ENCODE measurements at regions not wholly inside any gene's neighbourhood (a gene's known extent, or its start where the extent isn't known, plus 50 kb on each side); places are given as distances from the start of the nearest gene placed in this dataset.

DNA sequence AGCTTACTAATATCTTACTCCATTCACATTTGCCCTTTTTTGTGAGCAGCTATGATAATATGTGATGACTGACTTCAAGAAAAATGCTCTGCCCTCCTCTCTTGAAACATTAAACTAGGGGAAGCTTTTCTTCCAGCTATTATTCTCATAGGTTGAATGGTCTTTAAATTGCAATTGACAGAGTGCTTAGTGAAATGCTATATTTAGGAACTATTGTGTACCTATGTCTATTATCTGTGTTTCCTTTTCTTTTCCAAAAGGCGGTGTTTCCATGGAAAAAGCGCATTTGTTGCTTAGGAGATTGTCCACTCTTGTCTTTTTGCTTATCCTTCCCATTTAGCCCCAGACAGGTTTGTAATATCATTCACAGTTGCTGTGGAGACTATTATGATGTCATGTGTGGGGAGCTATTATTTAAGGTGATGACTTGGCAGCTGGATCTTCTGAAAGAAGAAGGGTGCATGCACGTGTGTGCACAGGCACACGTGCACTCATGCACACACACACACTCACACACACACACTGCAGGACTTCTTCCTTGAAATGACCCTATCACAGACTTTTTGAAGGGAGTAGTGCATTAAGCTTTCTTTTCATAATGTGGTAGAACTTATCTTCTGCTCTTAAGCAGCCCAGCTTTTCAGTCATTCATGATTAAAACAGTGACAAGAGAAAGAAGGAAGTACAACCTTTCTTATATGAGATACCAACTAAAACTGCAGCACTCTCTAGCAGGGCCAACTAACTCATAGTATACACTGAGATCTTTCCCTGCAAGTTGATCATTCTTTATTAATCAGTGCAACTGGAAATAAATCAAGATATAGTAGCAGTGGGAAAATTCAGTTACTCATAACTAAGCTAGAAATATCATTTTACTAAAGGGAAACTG, 340.8 kb upstream of the MTNR1B start:
- DNase-seq: no peak

- DNase-seq: no peak
These were observed 337.0 kb upstream of the MTNR1B start for GRCh38 chr11:92632495-92632894.

DNA sequence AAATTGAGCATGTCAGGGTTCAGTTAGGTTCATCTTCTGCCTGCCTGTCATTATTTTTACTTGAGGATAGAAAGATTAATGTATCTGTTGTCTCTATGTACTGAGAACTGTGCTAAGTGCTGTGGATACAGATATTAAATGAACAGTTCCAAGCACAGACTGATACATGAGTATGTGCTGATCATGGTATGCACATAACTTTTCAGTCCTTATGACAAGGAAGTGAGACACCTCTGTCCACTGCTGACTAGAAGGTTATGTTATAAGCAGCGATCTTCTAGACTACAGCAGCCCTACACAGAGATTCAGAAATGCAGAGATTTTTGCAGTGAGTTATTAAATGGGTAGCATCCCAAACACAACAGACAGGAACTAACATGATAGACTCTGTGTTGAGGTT, 335.6 kb upstream of the MTNR1B start:
- DNase-seq: no peak

GRCh38 chr11:92636543-92637188, 332.8 kb upstream of the MTNR1B start:
- DNase-seq: no peak

- no peak for DNase-seq
These were observed 330.8 kb upstream of the MTNR1B start for GRCh38 chr11:92638678-92639077.

GRCh38 chr11:92642177-92642931, 327.1 kb upstream of the MTNR1B start:
- DNase-seq: no peak

DNA sequence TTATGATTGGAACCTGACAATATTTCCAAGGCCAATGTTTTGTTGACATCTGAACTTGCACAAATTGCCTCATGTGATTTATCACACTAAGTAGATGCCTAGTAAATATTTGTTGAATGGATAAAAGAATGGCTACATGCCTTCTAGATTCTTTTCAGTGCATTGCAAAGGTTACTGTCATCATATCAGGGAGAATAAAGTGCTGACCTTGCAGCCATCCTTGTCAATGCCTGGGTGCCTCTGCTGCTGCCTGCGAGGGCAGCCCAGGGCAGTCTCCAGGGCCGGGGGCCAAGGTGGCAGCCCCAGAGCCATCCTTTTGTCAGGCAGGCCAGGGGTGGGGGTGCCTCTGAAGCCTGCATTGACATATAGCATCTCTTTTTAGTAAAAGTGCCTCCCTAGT, 325.6 kb upstream of the MTNR1B start:
- DNase-seq: no peak

DNA sequence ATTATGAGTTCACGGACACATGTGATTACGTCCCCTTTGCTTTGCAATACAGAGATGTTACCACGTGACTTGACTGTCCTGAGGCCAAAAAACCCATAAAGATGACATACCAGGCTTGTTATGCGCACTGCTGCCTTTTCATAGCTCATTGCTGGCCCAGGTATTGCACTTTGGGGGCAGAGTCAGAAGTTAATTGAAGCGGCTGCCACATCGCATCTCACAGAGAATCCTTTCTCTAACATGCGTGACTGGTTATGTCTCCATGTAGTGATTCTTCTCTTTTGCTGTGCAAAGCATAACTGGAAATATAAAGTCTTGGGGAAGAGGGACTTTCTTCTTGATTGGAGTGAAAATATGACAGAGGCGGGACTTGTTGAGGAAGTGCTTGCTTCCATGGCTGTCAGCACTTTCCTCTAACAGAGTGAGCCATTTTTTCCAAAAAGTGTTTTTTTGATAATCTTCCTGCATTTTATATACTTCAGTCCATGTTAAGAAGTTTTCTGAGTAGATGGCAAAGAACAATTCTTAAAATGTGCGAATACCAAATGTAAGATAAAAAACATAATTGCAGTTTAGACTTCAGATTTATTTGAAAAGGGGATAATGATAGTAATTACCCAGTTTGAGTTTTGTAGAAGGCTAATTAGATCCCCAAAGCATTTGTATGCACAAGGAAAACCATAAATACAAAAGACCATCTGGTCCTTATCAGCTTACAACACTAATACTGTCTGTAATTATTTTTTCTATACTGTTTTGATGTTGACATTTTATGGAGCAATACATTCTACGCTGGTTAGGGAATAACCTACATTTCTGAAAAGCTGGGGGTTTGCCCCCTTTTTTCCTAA, 324.6 kb upstream of the MTNR1B start:
- no peak for DNase-seq

DNA sequence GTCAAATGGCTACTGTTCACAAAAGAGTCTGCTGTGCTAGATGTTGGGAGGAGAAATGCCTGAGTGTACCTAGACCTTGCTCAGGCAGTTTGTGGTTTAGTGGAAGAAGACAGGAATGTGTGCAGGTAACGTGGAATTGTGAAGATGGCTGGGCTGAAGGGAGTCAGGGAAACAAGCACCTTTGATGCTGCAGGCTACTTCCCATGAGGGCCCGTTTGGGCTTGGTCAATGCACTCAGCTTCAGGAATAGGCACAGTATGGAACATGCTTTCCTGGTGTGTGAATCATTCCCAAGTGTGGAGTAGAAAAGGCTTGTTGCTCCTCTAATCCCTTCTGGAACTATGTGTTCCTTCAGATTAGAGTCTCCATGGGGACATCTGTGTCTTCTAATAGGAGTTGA, 318.3 kb upstream of the MTNR1B start:
- DNase-seq: no peak

DNA sequence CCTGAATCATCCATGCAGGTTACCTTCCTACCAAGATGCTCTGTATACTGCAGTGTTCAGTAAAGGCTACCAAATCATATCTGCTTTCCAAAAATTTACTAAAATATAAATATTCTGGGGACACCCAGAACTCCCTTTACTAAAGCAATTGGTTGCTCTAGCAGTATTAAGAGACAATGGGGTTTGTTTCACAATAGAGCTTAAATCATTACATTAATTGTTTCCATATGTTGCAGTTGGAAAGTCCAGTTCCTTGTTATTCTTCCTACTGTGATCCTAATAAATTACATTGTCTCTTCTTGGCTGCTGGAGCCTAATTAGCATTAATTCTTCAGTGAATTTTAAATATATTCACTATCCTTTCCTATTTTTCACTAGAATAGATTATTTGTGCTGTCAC, 316.0 kb upstream of the MTNR1B start:
- no peak for DNase-seq

DNA sequence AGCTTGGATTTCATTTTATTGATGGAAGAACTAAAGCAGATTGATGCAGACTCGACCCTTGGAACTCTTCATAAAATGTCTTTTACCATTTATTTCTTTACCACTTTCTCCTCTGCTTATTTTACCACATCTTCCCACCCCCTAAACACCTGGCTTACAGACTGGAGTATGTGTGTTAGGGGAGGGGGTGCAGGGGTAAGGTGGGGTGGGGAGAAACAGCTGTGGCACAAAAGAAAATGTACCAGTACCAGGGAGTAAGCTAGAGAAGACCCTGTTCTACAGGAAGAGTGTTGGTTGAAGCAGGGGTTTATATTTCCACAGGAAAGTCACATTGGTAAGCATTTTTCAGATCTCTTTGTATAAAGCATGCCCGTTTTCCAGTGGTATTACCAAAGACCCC, 312.7 kb upstream of the MTNR1B start:
- no peak for DNase-seq

- DNase-seq: no peak
These were observed 312.2 kb upstream of the MTNR1B start for GRCh38 chr11:92657226-92657625.

DNA sequence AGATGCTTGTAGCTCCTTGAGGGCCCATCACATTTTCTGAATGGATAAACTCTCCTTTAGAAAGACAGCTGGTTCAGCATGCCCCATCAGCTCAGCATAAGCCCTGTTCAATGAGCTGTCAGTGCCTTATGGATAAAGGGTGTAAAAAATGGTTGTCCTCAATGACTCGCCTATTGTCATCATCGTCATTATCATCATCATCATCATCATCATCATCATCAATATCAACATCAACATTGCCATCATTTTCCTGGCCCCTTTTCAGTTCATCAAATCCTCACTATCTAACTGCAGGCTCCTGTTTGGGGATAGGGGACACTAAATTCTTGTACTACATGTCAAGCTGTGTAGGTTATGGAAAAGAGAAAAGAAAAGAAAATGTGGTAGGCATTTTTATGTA, 310.7 kb upstream of the MTNR1B start:
- no peak for DNase-seq

GRCh38 chr11:92659793-92660192, 309.7 kb upstream of the MTNR1B start:
- DNase-seq: no peak

- DNase-seq: no peak
These were observed 306.7 kb upstream of the MTNR1B start for GRCh38 chr11:92662601-92663360.

DNA sequence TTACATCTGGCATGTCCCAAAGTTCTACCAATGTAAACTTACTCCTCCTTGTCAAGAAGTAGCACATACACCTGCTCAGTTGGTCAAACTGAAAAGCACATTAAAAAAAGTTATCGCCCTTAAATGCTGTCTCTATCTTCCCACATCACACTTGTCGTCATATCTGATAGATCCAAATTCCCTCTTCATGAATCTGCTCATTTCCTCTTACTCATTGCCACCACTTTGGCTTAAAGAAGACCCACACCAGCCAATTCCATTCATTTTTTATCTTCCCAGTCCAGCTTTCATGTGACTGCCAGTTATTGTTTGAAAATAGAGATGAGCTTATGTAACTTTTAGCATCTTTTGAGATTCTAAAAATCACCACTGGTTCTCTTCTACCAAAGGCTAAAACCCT, 305.9 kb upstream of the MTNR1B start:
- DNase-seq: no peak

DNA sequence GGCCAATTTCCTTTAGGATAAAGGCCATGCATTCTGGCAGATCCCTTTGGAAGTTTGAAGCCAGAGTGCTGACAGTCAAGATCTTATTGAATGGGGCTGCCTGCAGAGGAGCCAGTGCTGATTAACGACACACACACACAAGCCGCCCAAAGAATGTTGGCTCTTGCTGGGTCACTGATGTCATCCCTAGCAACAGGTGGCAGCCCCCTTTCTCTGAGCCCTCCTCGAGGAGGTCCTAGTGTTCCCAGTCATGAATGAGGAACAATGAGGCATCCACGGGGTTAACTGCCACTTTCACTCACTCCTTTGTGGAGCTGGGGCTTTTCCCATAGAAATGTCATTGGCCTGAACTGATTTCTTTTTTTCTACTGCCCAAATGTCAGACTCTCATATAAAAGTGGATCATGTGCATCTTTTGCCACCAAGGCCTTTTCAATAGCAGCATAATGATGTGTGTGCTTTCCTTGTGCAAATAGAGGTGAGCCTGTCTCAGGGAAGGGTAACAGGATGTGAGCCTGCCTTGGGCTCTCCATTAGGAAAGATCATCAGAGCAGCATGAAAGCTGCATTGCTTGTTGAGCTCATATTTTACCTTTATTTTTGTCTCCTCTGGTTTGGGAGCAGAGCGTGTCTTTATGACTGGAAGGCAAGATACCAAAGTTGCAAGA, 301.8 kb upstream of the MTNR1B start:
- DNase-seq: no peak

DNA sequence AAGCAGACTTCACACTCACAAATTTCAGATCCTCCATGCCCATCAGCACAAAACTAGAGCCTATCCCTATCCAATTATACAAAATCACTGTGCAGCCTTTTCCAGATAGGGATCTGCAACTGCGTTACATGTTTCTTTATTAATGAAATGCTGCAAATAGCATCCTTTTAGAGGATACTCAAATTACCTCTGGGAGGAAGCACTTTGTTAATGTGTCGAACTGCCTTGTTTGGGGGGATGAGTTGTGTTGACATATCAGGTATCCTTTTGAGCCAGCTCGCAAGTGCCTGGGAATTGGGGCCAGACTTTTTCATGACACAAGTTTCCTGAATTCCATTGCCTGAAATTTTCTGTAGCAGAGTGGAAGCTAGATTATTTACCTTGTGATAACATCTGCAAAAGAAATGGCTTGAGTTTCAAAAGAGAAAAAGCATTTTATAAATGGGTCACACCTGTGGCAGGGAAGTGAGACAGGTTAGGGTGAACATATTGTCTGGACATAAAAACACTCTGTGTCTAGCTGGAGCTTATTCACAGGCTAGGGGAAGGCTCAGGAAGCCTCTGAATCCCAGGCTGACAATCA, 299.1 kb upstream of the MTNR1B start:
- DNase-seq: no peak

DNA sequence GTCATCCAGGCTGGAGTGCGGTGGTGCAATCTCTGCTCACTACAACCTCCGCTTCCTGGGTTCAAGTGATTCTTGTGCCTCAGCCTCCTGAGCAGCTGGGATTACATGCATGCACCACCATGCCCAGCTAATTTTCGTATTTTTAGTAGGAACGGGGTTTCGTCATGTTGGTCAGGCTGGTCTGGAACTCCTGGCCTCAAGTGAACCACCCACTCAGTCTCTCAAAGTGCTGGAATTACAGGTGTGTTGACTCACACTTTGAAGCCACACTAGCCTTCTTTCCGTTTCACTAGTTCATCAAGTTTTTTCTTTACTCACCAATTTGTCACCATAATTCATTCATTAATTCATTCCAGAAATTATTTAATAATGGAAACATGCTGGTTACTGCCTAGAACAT, 298.4 kb upstream of the MTNR1B start:
- DNase-seq: no peak

DNA sequence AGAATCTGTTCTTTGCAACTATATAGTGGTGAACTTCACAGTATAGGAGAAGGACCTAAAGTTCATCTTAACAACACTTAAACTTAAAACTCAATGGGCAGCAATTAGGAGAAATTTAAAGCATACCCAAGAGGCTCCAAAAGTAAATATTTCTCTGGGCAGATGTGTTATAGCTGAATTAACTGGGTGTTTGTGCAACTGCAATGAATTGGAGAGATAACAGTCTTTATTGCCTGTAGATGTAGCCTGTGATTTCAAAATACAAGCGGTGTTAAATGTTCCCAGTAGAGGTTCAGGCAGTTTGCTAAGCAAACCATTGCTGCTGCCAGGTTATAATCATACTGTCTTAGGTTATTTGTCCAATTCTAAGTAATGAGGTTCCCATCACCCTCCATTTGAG, 294.1 kb upstream of the MTNR1B start:
- no peak for DNase-seq

- no peak for DNase-seq
These were observed 293.6 kb upstream of the MTNR1B start for GRCh38 chr11:92675810-92676209.

All from hematopoietic multipotent progenitor cell treated with erythropoietin and hydrocortisone succinate and interleukin-3 and kit ligand, for 6 days (in vitro differentiated cells).